Mesendoderm (in vitro differentiated cells): ENCODE measurements at regions not wholly inside any gene's neighbourhood (a gene's known extent, or its start where the extent isn't known, plus 50 kb on each side); places are given as distances from the start of the nearest gene placed in this dataset.

ENCODE experiments used
- DNase-seq: peaks from one replicate; pipeline ENCODE4 v3.0.0; 2013
- H2AK5ac ChIP-seq: 2 replicates; pipeline ENCODE4 v1.6.1; 2013; ENCODE audit warnings: low read length, inconsistent platforms
- H2BK120ac ChIP-seq: 2 replicates; pipeline ENCODE4 v1.6.1; 2013; ENCODE audit warnings: low read depth, mild to moderate bottlenecking, low read length, moderate library complexity, mixed read lengths
- H2BK15ac ChIP-seq: replicated peaks from 2 replicates; pipeline ENCODE4 v1.6.1; 2013; ENCODE audit warnings: low read depth, mild to moderate bottlenecking, moderate library complexity
- H2BK5ac ChIP-seq: 2 replicates; pipeline ENCODE4 v1.6.1; 2013; ENCODE audit warnings: low read length, inconsistent platforms
- H3K18ac ChIP-seq: 2 replicates; pipeline ENCODE4 v1.6.1; 2013; ENCODE audit warnings: mild to moderate bottlenecking, low read length, mixed read lengths
- H3K23ac ChIP-seq: one replicate; pipeline ENCODE4 v1.6.1; 2013; ENCODE audit warnings: low read length
- H3K27ac ChIP-seq: 2 replicates; pipeline ENCODE4 v1.5.1; 2013; ENCODE audit warnings: low read depth, mild to moderate bottlenecking, inconsistent platforms, low read length, moderate library complexity
- H3K27me3 ChIP-seq: 2 replicates; pipeline ENCODE4 v1.6.1; 2013; ENCODE audit warnings: low read length, control low read depth, mild to moderate bottlenecking, inconsistent platforms; ENCODE audit not compliant: insufficient read depth, poor library complexity
- H3K36me3 ChIP-seq: 2 replicates; pipeline ENCODE4 v1.6.1; 2013; ENCODE audit warnings: low read length, inconsistent platforms; ENCODE audit not compliant: control insufficient read depth, insufficient read depth
- H3K4ac ChIP-seq: one replicate; pipeline ENCODE4 v1.6.1; 2013; ENCODE audit warnings: low read depth, mild to moderate bottlenecking, low read length, moderate library complexity
- H3K4me1 ChIP-seq: 2 replicates; pipeline ENCODE4 v1.6.1; 2013; ENCODE audit warnings: low read depth, low read length, inconsistent platforms; ENCODE audit not compliant: control insufficient read depth
- H3K4me2 ChIP-seq: 2 replicates; pipeline ENCODE4 v1.6.1; 2013; ENCODE audit warnings: low read length
- H3K4me3 ChIP-seq: 2 replicates; pipeline ENCODE4 v1.5.1; 2013; ENCODE audit warnings: mild to moderate bottlenecking, low read length
- H3K56ac ChIP-seq: one replicate; pipeline ENCODE4 v1.6.1; 2013; ENCODE audit warnings: low read length
- H3K79me1 ChIP-seq: 2 replicates; pipeline ENCODE4 v1.6.1; 2013; ENCODE audit warnings: low read length, inconsistent platforms
- H3K79me2 ChIP-seq: 2 replicates; pipeline ENCODE4 v1.6.1; 2013; ENCODE audit warnings: mild to moderate bottlenecking, low read length; ENCODE audit not compliant: control insufficient read depth, insufficient read depth
- H3K9ac ChIP-seq: 2 replicates; pipeline ENCODE4 v1.6.1; 2013; ENCODE audit warnings: low read length, inconsistent platforms
- H4K5ac ChIP-seq: one replicate; pipeline ENCODE4 v1.6.1; 2013; ENCODE audit warnings: low read length
- H4K8ac ChIP-seq: one replicate; pipeline ENCODE4 v1.6.1; 2013; ENCODE audit warnings: low read depth, mild to moderate bottlenecking, control low read depth, low read length, moderate library complexity
- WGBS: extraction: QIAGEN DNeasy Blood & Tissue Kit; methylation state at CpG from one replicate; pipeline ENCODE4 v1.1.7; 2013; ENCODE audit warnings: low lambda C conversion rate, missing lambda C conversion rate; ENCODE audit not compliant: insufficient coverage; ENCODE audit errors: extremely low coverage; 5-methylcytosine and 5-hydroxymethylcytosine counted together

DNA sequence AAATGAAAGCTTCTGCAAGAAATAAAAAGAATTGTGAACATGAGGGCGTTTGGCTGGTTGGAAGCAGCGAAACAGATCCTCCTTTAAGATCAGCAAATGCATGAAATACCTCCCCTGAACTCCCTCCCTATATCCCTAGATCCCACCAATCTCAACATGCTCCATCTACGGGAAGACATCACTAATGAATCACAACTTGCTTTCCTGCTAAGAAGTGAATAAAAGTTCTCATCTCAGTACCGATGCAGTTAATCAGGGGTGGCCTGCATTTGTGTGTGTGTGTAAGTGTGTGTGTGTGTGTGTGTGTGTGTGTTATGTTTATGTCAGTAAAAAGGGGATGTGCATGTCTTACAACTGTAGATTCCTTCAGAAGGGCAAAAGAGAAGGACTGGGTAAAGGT lies 238.7 kb downstream of the LIG4 start:
- no CpG with 5 or more reads among the region's 4 CpGs for WGBS
- Histone ChIP-seq H2BK5ac (no peak overlapping the region), H3K4me3 (no peak overlapping the region), H3K4me2 (no peak overlapping the region), H3K56ac (no peak overlapping the region), H3K79me1 (no peaks in the 10 kb centered on the region), H3K79me2 (no peaks in the 10 kb centered on the region), H2AK5ac (no peak overlapping the region), H2BK15ac (no peak overlapping the region), H3K18ac (no peak overlapping the region), H3K27ac (no peak overlapping the region), H3K27me3 (no peaks in the 10 kb centered on the region), H3K23ac (no peak overlapping the region), H3K9ac (no peak overlapping the region), H3K36me3 (no peaks in the 10 kb centered on the region), H2BK120ac (no peak overlapping the region), H4K8ac (no peak overlapping the region), H3K4me1 (no peaks in the 10 kb centered on the region), H3K4ac (no peak overlapping the region), H4K5ac (no peak overlapping the region)
- no peak for DNase-seq

GRCh38 chr13:107974409-107974808 lies 240.9 kb downstream of the LIG4 start:
- no peak overlapping the region for H2AK5ac ChIP-seq
- no peaks in the 10 kb centered on the region for H3K79me1 ChIP-seq
- no peak overlapping the region for H4K5ac ChIP-seq
- no peak overlapping the region for H3K4ac ChIP-seq
- no peak overlapping the region for H2BK120ac ChIP-seq
- no peak overlapping the region for H3K4me2 ChIP-seq
- no peak overlapping the region for H2BK5ac ChIP-seq
- no peak overlapping the region for H4K8ac ChIP-seq
- no peaks in the 10 kb centered on the region for H3K27me3 ChIP-seq
- H3K23ac ChIP-seq: no peak overlapping the region
- WGBS: no CpG with 5 or more reads among the region's 2 CpGs
- H3K9ac ChIP-seq: no peak overlapping the region
- H3K4me1 ChIP-seq: no peaks in the 10 kb centered on the region
- no peaks in the 10 kb centered on the region for H3K36me3 ChIP-seq
- H3K56ac ChIP-seq: no peak overlapping the region
- no peak for DNase-seq
- H3K27ac ChIP-seq: no peak overlapping the region
- no peak overlapping the region for H2BK15ac ChIP-seq
- no peak overlapping the region for H3K18ac ChIP-seq
- no peak overlapping the region for H3K4me3 ChIP-seq
- H3K79me2 ChIP-seq: no peaks in the 10 kb centered on the region

DNA sequence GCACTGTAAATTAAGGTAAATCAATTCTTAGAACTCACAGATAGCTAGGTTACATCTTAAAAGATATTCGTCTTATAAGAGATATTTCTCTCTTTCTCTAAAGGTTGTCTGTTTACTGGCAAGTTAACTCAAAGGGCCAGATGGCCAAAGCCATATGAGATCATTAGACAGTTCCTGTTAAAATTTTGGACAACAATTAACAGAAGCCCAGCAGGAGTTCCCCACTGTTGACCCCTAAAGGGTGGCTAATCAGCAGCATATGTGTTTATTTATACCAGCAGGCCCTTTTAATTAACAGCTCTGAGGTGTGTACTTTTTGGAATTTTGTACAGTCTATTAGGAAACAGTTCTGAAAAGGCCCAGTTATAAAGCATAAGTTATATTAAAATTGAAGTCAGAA lies 245.8 kb downstream of the LIG4 start:
- no peak overlapping the region for H3K18ac ChIP-seq
- H2AK5ac ChIP-seq: no peak overlapping the region
- H3K23ac ChIP-seq: no peak overlapping the region
- WGBS: no CpG with 5 or more reads among the region's 1 CpG
- no peaks in the 10 kb centered on the region for H3K79me1 ChIP-seq
- no peak overlapping the region for H4K5ac ChIP-seq
- no peak overlapping the region for H2BK120ac ChIP-seq
- no peak overlapping the region for H3K56ac ChIP-seq
- no peak overlapping the region for H2BK5ac ChIP-seq
- DNase-seq: no peak
- no peaks in the 10 kb centered on the region for H3K4me1 ChIP-seq
- H3K79me2 ChIP-seq: no peaks in the 10 kb centered on the region
- H3K27me3 ChIP-seq: no peaks in the 10 kb centered on the region
- H3K27ac ChIP-seq: no peak overlapping the region
- no peak overlapping the region for H3K4me3 ChIP-seq
- no peaks in the 10 kb centered on the region for H3K36me3 ChIP-seq
- no peak overlapping the region for H3K9ac ChIP-seq
- H2BK15ac ChIP-seq: no peak overlapping the region
- H4K8ac ChIP-seq: no peak overlapping the region
- no peak overlapping the region for H3K4me2 ChIP-seq
- no peak overlapping the region for H3K4ac ChIP-seq

GRCh38 chr13:107968470-107968869 lies 246.9 kb downstream of the LIG4 start:
- Histone ChIP-seq H2BK5ac (no peak overlapping the region), H2BK120ac (no peak overlapping the region), H3K36me3 (no peaks in the 10 kb centered on the region), H3K4me1 (no peaks in the 10 kb centered on the region), H2AK5ac (no peak overlapping the region), H3K4me3 (no peak overlapping the region), H3K27ac (no peak overlapping the region), H3K4me2 (no peak overlapping the region), H4K5ac (no peak overlapping the region), H3K79me2 (no peaks in the 10 kb centered on the region), H2BK15ac (no peak overlapping the region), H4K8ac (no peak overlapping the region), H3K18ac (no peak overlapping the region), H3K27me3 (no peaks in the 10 kb centered on the region), H3K56ac (no peak overlapping the region), H3K4ac (no peak overlapping the region), H3K23ac (no peak overlapping the region), H3K9ac (no peak overlapping the region), H3K79me1 (no peaks in the 10 kb centered on the region)
- no CpG with 5 or more reads among the region's 1 CpG for WGBS
- no peak for DNase-seq

DNA sequence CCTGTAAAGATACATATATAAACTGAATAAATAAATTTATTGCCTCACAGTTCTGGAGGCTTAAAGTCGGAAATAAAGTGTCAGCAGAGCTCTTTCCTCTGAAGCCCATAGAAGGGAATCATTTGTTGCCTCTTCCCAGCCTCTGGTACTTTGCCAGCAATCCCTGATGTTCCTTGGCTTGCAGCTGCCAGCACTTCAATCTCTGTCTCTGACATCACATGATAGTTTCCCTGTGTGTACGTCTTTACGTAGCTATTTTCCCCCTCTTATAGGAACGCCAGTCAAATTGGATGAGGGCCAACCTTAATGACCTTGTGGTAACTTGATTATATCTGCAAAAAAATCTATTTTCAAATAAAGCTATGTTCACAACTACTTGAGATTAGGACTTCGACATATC lies 250.9 kb downstream of the LIG4 start:
- Histone ChIP-seq H3K23ac (no peak overlapping the region), H3K27ac (no peak overlapping the region), H3K79me1 (no peaks in the 10 kb centered on the region), H3K56ac (no peak overlapping the region), H3K4me2 (no peak overlapping the region), H3K27me3 (no peaks in the 10 kb centered on the region), H2BK120ac (no peak overlapping the region), H3K36me3 (no peaks in the 10 kb centered on the region), H3K9ac (no peak overlapping the region), H3K4me3 (no peak overlapping the region), H4K8ac (no peak overlapping the region), H3K18ac (no peak overlapping the region), H4K5ac (no peak overlapping the region), H3K4ac (no peak overlapping the region), H3K79me2 (no peaks in the 10 kb centered on the region), H3K4me1 (no peaks in the 10 kb centered on the region), H2AK5ac (no peak overlapping the region), H2BK15ac (no peak overlapping the region), H2BK5ac (no peak overlapping the region)
- WGBS: no CpG with 5 or more reads among the region's 5 CpGs
- DNase-seq: no peak

DNA sequence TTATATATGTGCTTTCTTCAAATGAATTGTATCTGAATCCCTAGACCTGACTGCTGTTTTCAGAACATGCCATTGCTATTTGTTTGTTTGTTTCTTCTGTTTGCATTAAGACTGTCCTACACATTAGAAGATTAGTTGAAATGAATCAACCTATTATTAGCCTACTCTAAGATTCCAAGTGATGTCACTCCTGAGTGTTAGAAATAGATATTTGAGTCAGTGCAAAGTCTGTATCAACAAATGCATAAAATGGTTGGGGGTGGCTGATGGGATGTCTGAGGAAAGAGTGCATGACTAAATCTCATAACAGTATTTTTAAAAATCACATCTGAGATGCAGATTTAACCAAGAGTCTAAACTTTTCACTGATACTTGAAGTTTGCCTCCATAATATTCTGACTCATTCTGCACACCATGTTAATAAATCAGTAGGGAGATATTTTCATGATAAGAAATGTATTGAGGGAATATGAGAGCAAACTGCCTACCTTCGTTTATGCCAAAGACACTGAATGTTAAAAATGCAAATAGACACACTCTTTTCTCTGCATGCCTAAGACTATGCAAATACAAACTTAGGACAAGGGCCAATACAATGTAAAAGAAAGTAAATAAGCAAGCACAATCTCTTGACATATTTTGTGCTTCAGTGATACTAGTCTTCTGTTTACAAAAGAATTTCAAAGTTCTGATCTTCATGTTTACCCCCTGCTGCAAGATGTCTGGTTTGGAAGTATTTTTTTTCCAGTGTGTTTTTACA lies 253.3 kb downstream of the LIG4 start:
- no peaks in the 10 kb centered on the region for H3K79me2 ChIP-seq
- no peak overlapping the region for H3K4ac ChIP-seq
- no peaks in the 10 kb centered on the region for H3K79me1 ChIP-seq
- no peaks in the 10 kb centered on the region for H3K36me3 ChIP-seq
- no peak overlapping the region for H3K27ac ChIP-seq
- H3K23ac ChIP-seq: no peak overlapping the region
- no peak for DNase-seq
- no peak overlapping the region for H3K4me2 ChIP-seq
- H3K9ac ChIP-seq: no peak overlapping the region
- H2BK5ac ChIP-seq: no peak overlapping the region
- WGBS: no CpG with 5 or more reads among the region's 1 CpG
- no peak overlapping the region for H4K5ac ChIP-seq
- no peak overlapping the region for H2AK5ac ChIP-seq
- H3K4me1 ChIP-seq: no peaks in the 10 kb centered on the region
- no peak overlapping the region for H3K4me3 ChIP-seq
- H3K18ac ChIP-seq: no peak overlapping the region
- H2BK15ac ChIP-seq: no peak overlapping the region
- H2BK120ac ChIP-seq: no peak overlapping the region
- H4K8ac ChIP-seq: no peak overlapping the region
- no peak overlapping the region for H3K56ac ChIP-seq
- no peaks in the 10 kb centered on the region for H3K27me3 ChIP-seq
